ENCODE measurements at regions not wholly inside any gene's neighbourhood (a gene's known extent, or its start where the extent isn't known, plus 50 kb on each side); places are given as distances from the start of the nearest gene placed in this dataset.
A peak's percentile ranks its signal among the peaks of the same experiment; 100 is the strongest.

DNA sequence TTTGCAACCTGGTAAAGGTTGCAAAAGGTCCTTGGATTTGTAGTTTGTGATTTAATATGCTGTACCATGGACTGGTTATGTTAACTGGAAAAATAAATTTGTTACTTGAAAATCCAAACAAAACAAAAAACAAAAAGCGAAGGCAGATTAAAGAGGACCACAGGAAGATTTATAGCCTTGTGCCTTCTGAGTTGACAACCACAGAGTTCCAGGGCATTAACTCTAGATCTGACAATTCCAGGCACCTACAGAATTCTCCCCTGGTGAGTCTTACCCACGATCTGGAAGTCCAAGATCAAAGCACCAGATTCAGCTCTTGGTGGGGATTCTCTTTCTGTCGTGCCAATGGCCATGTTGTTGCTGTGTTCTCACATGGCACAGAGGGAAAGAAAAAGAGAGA lies 107.9 kb upstream of the SELENOP start:
- TF ChIP-seq, protein P1, sequence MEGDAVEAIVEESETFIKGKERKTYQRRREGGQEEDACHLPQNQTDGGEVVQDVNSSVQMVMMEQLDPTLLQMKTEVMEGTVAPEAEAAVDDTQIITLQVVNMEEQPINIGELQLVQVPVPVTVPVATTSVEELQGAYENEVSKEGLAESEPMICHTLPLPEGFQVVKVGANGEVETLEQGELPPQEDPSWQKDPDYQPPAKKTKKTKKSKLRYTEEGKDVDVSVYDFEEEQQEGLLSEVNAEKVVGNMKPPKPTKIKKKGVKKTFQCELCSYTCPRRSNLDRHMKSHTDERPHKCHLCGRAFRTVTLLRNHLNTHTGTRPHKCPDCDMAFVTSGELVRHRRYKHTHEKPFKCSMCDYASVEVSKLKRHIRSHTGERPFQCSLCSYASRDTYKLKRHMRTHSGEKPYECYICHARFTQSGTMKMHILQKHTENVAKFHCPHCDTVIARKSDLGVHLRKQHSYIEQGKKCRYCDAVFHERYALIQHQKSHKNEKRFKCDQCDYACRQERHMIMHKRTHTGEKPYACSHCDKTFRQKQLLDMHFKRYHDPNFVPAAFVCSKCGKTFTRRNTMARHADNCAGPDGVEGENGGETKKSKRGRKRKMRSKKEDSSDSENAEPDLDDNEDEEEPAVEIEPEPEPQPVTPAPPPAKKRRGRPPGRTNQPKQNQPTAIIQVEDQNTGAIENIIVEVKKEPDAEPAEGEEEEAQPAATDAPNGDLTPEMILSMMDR (IDR thresholded peaks at IDR 0.05): no peak

DNA sequence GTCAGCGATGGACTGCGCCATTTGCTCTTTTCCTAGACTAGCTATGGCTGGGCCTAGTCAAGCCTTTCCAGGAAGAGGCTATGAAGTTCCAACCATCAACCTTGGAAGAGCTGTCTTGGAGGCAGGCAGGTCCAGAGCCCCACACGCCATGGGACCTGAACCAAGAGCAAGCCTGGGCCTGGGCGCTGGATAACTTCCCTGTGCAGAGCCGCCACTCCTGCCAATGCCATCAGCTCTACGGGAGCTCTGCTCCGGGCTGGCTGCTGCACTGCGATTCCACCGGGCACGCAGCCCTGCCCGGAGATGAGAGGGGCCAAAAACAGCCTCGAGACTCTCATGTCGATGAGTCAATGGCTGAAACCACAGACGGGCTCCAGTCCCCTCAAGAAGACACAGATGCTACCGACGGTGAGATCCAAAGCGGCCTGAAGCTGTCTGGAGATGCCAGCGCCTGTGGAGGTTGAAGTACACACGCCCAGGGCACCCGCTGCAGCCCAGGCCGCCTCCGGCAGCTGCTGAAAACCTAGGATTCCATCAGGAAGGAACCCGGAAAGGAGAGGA lies 103.7 kb upstream of the SELENOP start:
- Histone ChIP-seq H3K4me2 (ENCODE audit: low read length) (no peak overlapping the region), H3K27me3 (ENCODE audit: control insufficient read depth, insufficient read depth, low read length) (no peaks in the 10 kb centered on the region), H3K4me1 (no peaks in the 10 kb centered on the region), H3K4me3 (ENCODE audit: low read depth, low read length) (no peak overlapping the region), H3K79me2 (no peaks in the 10 kb centered on the region), H2AFZ (no peak overlapping the region), H3K36me3 (ENCODE audit: control insufficient read depth, insufficient read depth, low read length) (no peaks in the 10 kb centered on the region), H3K27ac (no peak overlapping the region), H3K9ac (no peak overlapping the region), H3K9me3 (ENCODE audit: control insufficient read depth, low read length) (no peaks in the 10 kb centered on the region)
- TF ChIP-seq, protein P1 (IDR thresholded peaks at IDR 0.05): no peak

More for the DNA sequence above, 107.9 kb upstream of the SELENOP start:
- H3K4me3 ChIP-seq (ENCODE audit: low read depth, low read length): no peak overlapping the region
- no peaks in the 10 kb centered on the region for H3K9me3 ChIP-seq (ENCODE audit: control insufficient read depth, low read length)
- no peak overlapping the region for H3K27ac ChIP-seq
- H3K36me3 ChIP-seq (ENCODE audit: control insufficient read depth, insufficient read depth, low read length): no peaks in the 10 kb centered on the region
- H3K4me2 ChIP-seq (ENCODE audit: low read length): no peak overlapping the region
- H3K27me3 ChIP-seq (ENCODE audit: control insufficient read depth, insufficient read depth, low read length): no peaks in the 10 kb centered on the region
- H3K4me1 ChIP-seq: no peaks in the 10 kb centered on the region
- H3K79me2 ChIP-seq: no peaks in the 10 kb centered on the region
- no peak overlapping the region for H3K9ac ChIP-seq
- H2AFZ ChIP-seq: no peak overlapping the region

DNA sequence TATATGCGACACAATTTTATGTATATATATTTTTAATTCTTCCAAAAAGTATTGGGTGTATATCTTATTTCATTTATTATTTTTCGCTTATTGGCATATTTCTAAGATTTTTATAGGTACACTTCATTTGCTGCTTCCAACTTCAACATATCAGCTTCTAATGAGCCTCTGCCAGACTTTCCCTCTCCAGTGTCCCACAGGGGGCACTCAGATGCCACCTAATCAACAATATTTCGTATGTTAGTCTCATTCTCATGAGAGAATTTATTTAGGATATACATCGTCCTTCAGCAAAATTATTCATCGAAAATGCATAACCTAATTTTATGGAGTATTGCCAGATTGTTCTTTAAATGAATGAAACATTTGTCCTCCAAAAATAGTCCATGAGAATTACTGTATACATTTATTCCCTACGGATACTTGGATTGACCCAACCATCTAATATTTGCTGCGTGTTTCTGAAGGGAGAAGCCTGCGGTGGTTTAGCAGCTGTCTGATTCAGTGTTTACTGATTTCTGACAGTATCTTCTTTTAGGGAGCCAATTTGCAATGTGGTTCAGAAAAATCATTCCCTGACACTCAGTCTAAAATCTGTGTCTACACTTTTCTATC lies 100.6 kb upstream of the SELENOP start:
- H3K4me1 ChIP-seq: no peaks in the 10 kb centered on the region
- no peaks in the 10 kb centered on the region for H3K79me2 ChIP-seq
- H3K4me2 ChIP-seq (ENCODE audit: low read length): no peak overlapping the region
- no peak overlapping the region for H3K9ac ChIP-seq
- H3K4me3 ChIP-seq (ENCODE audit: low read depth, low read length): no peak overlapping the region
- H2AFZ ChIP-seq: no peak overlapping the region
- H3K36me3 ChIP-seq (ENCODE audit: control insufficient read depth, insufficient read depth, low read length): no peaks in the 10 kb centered on the region
- H3K27ac ChIP-seq: no peak overlapping the region
- no peaks in the 10 kb centered on the region for H3K9me3 ChIP-seq (ENCODE audit: control insufficient read depth, low read length)
- TF ChIP-seq, protein P1 (IDR thresholded peaks at IDR 0.05): no peak
- no peaks in the 10 kb centered on the region for H3K27me3 ChIP-seq (ENCODE audit: control insufficient read depth, insufficient read depth, low read length)

DNA sequence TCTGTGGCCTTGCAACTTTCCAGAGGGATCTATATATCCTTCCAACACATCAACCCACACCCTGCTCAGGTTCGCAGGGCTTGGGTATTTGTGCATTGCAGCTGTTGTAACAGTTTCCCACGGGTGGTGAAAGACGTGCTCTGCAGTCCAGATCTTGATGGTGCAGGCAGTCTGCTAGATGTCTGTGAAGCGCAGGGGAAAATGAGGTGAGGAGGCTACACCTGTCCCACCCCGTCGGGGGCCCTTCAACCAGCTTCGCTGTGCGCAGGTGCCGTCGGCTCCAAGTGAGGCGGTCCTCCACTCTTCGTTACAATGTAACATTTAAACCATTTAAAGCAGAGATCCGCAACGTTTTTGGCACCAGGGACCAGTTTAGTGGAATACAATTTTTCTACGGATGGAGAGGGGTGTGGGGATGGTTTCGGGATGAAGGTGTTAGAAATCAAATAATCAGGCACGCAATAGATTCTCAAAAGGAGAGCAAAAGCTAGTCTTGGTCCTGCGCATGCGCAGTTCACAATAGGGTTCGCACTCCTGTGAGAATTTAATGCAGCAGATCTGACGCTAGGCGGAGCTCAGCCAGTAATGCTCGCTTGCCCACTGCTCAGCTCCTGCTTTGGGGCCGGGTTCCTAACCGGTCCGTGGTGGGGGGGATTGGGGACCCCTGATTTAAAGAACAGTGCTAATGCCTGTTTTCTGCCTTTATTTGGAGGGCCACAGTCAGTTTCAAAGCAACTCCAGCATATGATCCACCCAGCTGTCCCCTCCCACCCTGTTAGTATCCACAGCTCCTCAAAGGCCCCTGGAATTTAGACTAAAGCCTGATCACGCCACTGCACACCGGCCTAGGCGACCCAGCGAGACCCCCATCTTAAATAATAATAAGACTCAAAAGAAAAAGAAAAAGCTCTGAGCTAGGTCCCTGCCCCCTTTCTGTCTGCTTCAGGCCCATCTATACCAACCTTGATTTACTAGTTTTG lies 97.1 kb upstream of the SELENOP start:
- no peaks in the 10 kb centered on the region for H3K79me2 ChIP-seq
- no peaks in the 10 kb centered on the region for H3K4me1 ChIP-seq
- peak overlapping the region; percentile 77 for H2AFZ ChIP-seq
- H3K4me2 ChIP-seq (ENCODE audit: low read length): peak overlapping the region; percentile 96
- H3K27me3 ChIP-seq (ENCODE audit: control insufficient read depth, insufficient read depth, low read length): no peaks in the 10 kb centered on the region
- TF ChIP-seq, protein P1 (IDR thresholded peaks at IDR 0.05): peak; percentile 66
- H3K9me3 ChIP-seq (ENCODE audit: control insufficient read depth, low read length): no peaks in the 10 kb centered on the region
- H3K4me3 ChIP-seq (ENCODE audit: low read depth, low read length): peak overlapping the region; percentile 82
- no peak overlapping the region for H3K9ac ChIP-seq
- no peaks in the 10 kb centered on the region for H3K36me3 ChIP-seq (ENCODE audit: control insufficient read depth, insufficient read depth, low read length)
- H3K27ac ChIP-seq: no peak overlapping the region
